ENCODE measurements at regions not wholly inside any gene's neighbourhood (a gene's known extent, or its start where the extent isn't known, plus 50 kb on each side); places are given as distances from the start of the nearest gene placed in this dataset.

DNA sequence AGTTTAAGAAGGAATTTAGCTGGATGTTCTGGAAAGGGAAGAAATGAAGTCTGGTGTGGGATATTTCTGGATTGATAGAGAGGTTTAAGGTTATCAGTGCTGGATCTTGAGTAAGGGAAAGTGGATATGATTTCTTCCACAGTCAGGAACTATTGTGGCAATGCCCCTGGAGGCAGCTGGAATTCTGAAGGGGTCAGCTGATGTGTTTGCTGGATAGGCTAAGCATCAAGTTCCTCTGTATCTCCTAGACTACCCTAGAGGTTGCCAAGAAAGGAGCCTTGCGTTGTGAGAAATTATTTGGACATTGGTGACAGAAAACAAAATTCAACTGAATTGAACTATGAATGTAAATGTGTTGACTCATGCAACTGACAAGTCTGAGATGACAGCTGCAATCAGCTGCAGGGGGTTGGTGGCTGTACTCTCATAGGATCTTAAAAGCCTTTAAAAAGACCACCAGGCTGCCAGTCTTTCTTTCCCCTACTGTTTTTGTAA is 244.4 kb downstream of the ATXN7L3B start:
- TF ChIP-seq, protein P1, sequence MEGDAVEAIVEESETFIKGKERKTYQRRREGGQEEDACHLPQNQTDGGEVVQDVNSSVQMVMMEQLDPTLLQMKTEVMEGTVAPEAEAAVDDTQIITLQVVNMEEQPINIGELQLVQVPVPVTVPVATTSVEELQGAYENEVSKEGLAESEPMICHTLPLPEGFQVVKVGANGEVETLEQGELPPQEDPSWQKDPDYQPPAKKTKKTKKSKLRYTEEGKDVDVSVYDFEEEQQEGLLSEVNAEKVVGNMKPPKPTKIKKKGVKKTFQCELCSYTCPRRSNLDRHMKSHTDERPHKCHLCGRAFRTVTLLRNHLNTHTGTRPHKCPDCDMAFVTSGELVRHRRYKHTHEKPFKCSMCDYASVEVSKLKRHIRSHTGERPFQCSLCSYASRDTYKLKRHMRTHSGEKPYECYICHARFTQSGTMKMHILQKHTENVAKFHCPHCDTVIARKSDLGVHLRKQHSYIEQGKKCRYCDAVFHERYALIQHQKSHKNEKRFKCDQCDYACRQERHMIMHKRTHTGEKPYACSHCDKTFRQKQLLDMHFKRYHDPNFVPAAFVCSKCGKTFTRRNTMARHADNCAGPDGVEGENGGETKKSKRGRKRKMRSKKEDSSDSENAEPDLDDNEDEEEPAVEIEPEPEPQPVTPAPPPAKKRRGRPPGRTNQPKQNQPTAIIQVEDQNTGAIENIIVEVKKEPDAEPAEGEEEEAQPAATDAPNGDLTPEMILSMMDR (conservative IDR thresholded peaks at IDR 0.05; ENCODE audit: control insufficient read depth, insufficient read depth, low read depth, low read length): no peak
- no peak overlapping the region for H3K4me3 ChIP-seq (ENCODE audit: control insufficient read depth, low read depth, low read length)
- no peak for DNase-seq (ENCODE audit: low read depth)

DNA sequence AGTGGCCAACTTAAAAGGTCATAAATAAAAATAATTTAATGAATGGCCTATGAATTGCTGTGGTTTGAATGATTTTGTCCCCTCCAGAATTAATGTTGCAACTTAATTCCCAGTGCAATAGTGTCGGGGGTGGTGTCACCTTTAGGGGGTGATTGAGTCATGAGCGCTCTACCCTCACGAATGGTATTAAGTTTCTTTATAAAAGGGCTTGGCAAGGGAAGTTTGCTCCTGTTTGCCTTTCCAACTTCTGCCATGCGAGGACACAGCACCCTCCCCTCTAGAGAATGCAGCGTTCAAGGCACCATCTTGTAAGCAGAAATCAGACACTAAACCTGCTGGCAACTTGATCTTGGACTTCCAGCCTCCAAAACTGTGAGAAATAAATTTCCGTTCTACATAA is 253.3 kb downstream of the ATXN7L3B start:
- no peak overlapping the region for H3K4me3 ChIP-seq (ENCODE audit: control insufficient read depth, low read depth, low read length)
- DNase-seq (ENCODE audit: low read depth): no peak
- TF ChIP-seq, protein P1 (conservative IDR thresholded peaks at IDR 0.05; ENCODE audit: control insufficient read depth, insufficient read depth, low read depth, low read length): no peak

DNA sequence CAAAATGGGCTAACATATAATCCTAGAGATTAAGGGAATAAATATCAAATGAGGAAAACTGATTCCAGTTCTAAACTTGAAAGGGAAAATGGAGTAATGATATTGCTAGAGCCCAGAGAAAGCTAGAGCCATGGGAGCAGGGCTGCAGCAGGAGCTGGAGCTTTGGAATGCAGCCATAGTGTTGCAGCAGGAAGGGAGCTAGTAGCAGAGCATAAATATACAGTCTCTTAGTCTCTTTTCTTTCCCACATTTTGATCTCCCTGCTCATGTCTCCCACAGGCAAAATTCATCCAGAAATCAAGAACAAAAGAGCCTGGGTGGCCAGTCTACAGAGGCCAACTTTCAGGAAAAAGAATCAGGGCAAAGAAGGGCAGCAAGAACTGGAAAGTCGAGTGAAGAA is 253.7 kb downstream of the ATXN7L3B start:
- DNase-seq (ENCODE audit: low read depth): no peak
- TF ChIP-seq, protein P1 (conservative IDR thresholded peaks at IDR 0.05; ENCODE audit: control insufficient read depth, insufficient read depth, low read depth, low read length): no peak
- no peak overlapping the region for H3K4me3 ChIP-seq (ENCODE audit: control insufficient read depth, low read depth, low read length)

DNA sequence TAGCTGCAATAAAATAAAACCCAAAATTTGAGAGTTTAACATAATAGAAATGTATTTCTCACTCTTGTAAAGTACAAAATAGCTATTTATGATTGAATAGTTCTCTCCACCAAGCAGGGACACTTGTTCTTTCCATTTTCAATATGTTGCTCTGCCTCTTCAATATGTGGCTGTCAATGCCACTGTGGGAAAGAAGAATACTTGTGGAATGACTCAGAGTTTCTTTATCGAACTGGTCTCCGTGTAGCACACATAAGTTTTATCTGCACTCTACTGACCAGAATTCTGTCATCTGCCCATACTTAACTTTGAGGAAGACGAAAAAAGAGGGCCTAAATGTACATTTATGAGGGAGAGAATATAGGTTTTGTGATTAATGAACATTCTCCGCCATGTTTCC is 256.9 kb downstream of the ATXN7L3B start:
- no peak overlapping the region for H3K4me3 ChIP-seq (ENCODE audit: control insufficient read depth, low read depth, low read length)
- DNase-seq (ENCODE audit: low read depth): no peak
- TF ChIP-seq, protein P1 (conservative IDR thresholded peaks at IDR 0.05; ENCODE audit: control insufficient read depth, insufficient read depth, low read depth, low read length): no peak

DNA sequence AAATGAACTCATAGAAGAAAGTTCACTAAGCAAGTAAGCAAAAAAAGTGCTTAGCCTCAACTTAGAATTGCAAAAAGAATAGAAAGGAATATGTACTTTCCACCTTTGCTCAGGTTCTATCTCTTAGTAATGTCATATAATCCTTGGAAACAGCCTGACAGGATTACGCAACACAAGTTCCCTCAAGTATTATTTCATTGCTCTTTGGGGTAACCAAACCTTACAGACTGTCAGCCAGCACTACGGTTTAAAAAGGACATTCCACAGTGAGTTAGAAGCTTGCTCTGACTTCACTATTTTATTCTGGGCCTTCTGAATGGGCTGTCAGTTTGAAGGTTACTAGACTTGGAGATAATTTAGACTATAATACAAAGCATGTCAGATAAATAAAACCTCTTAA is 264.0 kb downstream of the ATXN7L3B start:
- H3K4me3 ChIP-seq (ENCODE audit: control insufficient read depth, low read depth, low read length): no peak overlapping the region
- peak; percentile 4 for DNase-seq (ENCODE audit: low read depth)
- TF ChIP-seq, protein P1 (conservative IDR thresholded peaks at IDR 0.05; ENCODE audit: control insufficient read depth, insufficient read depth, low read depth, low read length): no peak

DNA sequence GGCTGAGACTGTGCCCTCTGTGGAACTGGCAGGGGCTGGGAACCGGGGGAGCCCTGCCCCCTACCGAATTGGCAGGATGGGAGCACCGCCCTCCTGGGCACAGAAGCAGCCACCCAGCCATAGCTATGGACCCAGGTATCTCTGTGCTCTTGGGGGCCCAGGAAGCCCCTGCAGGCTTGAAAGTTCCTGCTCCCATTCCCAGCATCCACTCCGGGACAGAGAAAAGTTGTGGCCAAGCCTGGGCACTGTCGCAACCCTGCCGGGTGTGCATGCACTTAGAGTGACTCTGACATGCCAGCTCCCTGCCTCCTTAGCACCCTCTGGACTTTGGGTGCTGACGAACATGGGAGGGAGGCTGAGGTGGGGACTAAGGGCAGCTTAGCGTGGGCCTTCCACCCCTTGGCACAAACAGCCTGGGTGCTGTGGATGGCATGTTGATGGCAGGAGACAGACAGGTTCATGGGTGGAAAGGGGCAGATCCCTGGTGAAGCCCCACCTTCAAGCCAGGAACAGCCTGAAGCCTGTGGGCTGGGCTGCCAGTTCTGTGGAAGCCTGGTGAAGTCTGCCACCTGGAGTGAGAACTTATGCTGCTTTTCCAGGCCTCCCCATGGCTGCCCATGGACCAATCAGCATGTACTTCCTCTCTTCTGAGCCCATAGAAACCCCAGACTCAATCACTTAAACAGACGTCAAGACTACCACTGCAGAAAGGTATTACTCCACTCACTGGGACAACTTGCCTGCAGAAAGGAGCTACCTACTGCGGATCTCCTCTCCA is 279.0 kb downstream of the ATXN7L3B start:
- DNase-seq (ENCODE audit: low read depth): no peak
- no peak overlapping the region for H3K4me3 ChIP-seq (ENCODE audit: control insufficient read depth, low read depth, low read length)
- TF ChIP-seq, protein P1 (conservative IDR thresholded peaks at IDR 0.05; ENCODE audit: control insufficient read depth, insufficient read depth, low read depth, low read length): no peak
